ENCODE measurements at regions not wholly inside any gene's neighbourhood (a gene's known extent, or its start where the extent isn't known, plus 50 kb on each side); places are given as distances from the start of the nearest gene placed in this dataset.

DNA sequence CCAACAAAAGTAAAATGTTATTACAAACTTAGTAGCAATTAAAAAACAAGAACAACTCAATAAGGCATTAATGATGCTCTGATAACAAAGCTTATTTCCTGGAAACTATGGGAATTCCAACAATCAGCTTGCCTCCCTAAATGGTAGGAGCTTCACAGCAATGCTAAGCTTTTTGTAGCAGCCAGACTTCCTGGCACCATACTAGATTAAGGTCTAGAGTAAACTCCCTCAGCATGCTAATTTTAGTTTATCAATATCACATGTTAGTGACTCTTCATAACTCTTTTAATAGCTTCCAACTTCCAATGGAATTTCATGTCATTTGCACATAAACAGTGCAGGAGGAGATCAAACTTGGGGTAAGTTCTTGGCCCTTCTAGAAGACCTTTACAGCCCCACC is 782.0 kb downstream of the MCTP2 start:
- TF ChIP-seq EZH2 (IDR thresholded peaks at IDR 0.05; ENCODE audit: borderline replicate concordance, low read depth, low read length, poor library complexity, severe bottlenecking) = no peak
- TF ChIP-seq, protein P1, sequence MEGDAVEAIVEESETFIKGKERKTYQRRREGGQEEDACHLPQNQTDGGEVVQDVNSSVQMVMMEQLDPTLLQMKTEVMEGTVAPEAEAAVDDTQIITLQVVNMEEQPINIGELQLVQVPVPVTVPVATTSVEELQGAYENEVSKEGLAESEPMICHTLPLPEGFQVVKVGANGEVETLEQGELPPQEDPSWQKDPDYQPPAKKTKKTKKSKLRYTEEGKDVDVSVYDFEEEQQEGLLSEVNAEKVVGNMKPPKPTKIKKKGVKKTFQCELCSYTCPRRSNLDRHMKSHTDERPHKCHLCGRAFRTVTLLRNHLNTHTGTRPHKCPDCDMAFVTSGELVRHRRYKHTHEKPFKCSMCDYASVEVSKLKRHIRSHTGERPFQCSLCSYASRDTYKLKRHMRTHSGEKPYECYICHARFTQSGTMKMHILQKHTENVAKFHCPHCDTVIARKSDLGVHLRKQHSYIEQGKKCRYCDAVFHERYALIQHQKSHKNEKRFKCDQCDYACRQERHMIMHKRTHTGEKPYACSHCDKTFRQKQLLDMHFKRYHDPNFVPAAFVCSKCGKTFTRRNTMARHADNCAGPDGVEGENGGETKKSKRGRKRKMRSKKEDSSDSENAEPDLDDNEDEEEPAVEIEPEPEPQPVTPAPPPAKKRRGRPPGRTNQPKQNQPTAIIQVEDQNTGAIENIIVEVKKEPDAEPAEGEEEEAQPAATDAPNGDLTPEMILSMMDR (conservative IDR thresholded peaks at IDR 0.05; ENCODE audit: low read depth, low read length) = no peak
